Choroid plexus epithelial cell (primary cell): ENCODE measurements at regions not wholly inside any gene's neighbourhood (a gene's known extent, or its start where the extent isn't known, plus 50 kb on each side); places are given as distances from the start of the nearest gene placed in this dataset.

Experiments used
- DNase-seq: peaks from one replicate; pipeline ENCODE4 v3.0.0-alpha.2; 2010; ENCODE audit warnings: low read depth
- H3K4me3 ChIP-seq: 2 replicates; pipeline ENCODE4 v1.5.1; 2011; ENCODE audit warnings: low read depth, mild to moderate bottlenecking, control low read depth, low read length, moderate library complexity
- CTCF ChIP-seq: conservative IDR thresholded peaks from 2 replicates; pipeline ENCODE4 v1.5.1; 2011; ENCODE audit warnings: low read depth, mild to moderate bottlenecking, control low read depth, inconsistent platforms, low read length, moderate library complexity

GRCh38 chr11:95684701-95685100 lies 104.9 kb downstream of the FAM76B start:
- no peak for DNase-seq
- H3K4me3 ChIP-seq = no peak overlapping the region
- TF ChIP-seq CTCF = no peak

- H3K4me3 ChIP-seq = no peak overlapping the region
- no peak for DNase-seq
- TF ChIP-seq CTCF = no peak
These were observed 105.4 kb downstream of the FAM76B start for GRCh38 chr11:95684170-95684569.

- no peak for TF ChIP-seq CTCF
- no peak overlapping the region for H3K4me3 ChIP-seq
- DNase-seq = peak; percentile 13
These were observed 107.0 kb downstream of the FAM76B start for GRCh38 chr11:95682552-95682951.

GRCh38 chr11:95680169-95680929 lies 109.2 kb downstream of the FAM76B start:
- no peak for TF ChIP-seq CTCF
- DNase-seq = peak; percentile 93
- no peak overlapping the region for H3K4me3 ChIP-seq

- no peak overlapping the region for H3K4me3 ChIP-seq
- no peak for DNase-seq
- TF ChIP-seq CTCF = no peak
These were observed 110.6 kb downstream of the FAM76B start for GRCh38 chr11:95678988-95679387.

GRCh38 chr11:95676308-95676707 lies 113.3 kb downstream of the FAM76B start:
- TF ChIP-seq CTCF = no peak
- DNase-seq = no peak
- H3K4me3 ChIP-seq = no peak overlapping the region

- DNase-seq = no peak
- no peak for TF ChIP-seq CTCF
- H3K4me3 ChIP-seq = no peak overlapping the region
These were observed 114.0 kb downstream of the FAM76B start for GRCh38 chr11:95675585-95675984.
